Bronchial epithelial cell (primary cell): ENCODE measurements at regions not wholly inside any gene's neighbourhood (a gene's known extent, or its start where the extent isn't known, plus 50 kb on each side); places are given as distances from the start of the nearest gene placed in this dataset.

Experiments used
- DNase-seq: peaks from one replicate; pipeline ENCODE4 v3.0.0-alpha.2; 2010; ENCODE audit warnings: low read depth
- FAIRE-seq: peaks from 2 replicates; lab custom pipeline; 2011; peaks lifted over from hg19 to GRCh38; lab: Jason Lieb, UNC
- H3K27me3 ChIP-seq: 2 replicates; pipeline ENCODE4 v1.5.1; 2011; ENCODE audit warnings: low read length; ENCODE audit not compliant: control insufficient read depth, insufficient read depth
- H3K36me3 ChIP-seq: 2 replicates; pipeline ENCODE4 v1.5.1; 2011; ENCODE audit warnings: low read length; ENCODE audit not compliant: control insufficient read depth, insufficient read depth
- H3K4me3 ChIP-seq: 2 replicates; pipeline ENCODE4 v1.5.1; 2011; ENCODE audit warnings: mild to moderate bottlenecking, low read depth, low read length, control low read depth
- CTCF ChIP-seq: IDR thresholded peaks from 2 replicates; pipeline ENCODE4 v1.5.1; 2011; ENCODE audit warnings: mild to moderate bottlenecking, moderate library complexity, low read length, control low read depth, inconsistent platforms; ENCODE audit not compliant: insufficient read depth, severe bottlenecking

- no peak for FAIRE-seq
- peak; percentile 62 for TF ChIP-seq CTCF
- H3K27me3 ChIP-seq = no peaks in the 10 kb centered on the region
- no peak overlapping the region for H3K4me3 ChIP-seq
- DNase-seq = peak; percentile 77
- H3K36me3 ChIP-seq = no peaks in the 10 kb centered on the region
Measured at GRCh38 chr11:96464700-96465307, 75.0 kb downstream of the JRKL start.

- Histone ChIP-seq H3K36me3 (no peaks in the 10 kb centered on the region), H3K27me3 (no peaks in the 10 kb centered on the region), H3K4me3 (no peak overlapping the region)
- no peak for FAIRE-seq
- TF ChIP-seq CTCF = no peak
- no peak for DNase-seq
Measured at GRCh38 chr11:96465512-96465911, 75.7 kb downstream of the JRKL start.

GRCh38 chr11:96466607-96467006 lies 76.8 kb downstream of the JRKL start:
- no peak for TF ChIP-seq CTCF

GRCh38 chr11:96469776-96470175 lies 80.0 kb downstream of the JRKL start:
- Histone ChIP-seq H3K4me3 (no peak overlapping the region), H3K27me3 (no peaks in the 10 kb centered on the region), H3K36me3 (no peaks in the 10 kb centered on the region)
- no peak for DNase-seq
- no peak for TF ChIP-seq CTCF
- FAIRE-seq = no peak

More at GRCh38 chr11:96466607-96467006, 76.8 kb downstream of the JRKL start:
- no peaks in the 10 kb centered on the region for H3K27me3 ChIP-seq
- H3K36me3 ChIP-seq = no peaks in the 10 kb centered on the region
- no peak overlapping the region for H3K4me3 ChIP-seq
- FAIRE-seq = no peak
- no peak for DNase-seq

GRCh38 chr11:96470521-96470920 lies 80.7 kb downstream of the JRKL start:
- Histone ChIP-seq H3K27me3 (no peaks in the 10 kb centered on the region), H3K36me3 (no peaks in the 10 kb centered on the region), H3K4me3 (no peak overlapping the region)
- no peak for FAIRE-seq
- DNase-seq = peak; percentile 58
- no peak for TF ChIP-seq CTCF

- DNase-seq (no peak), FAIRE-seq (no peak)
- Histone ChIP-seq H3K4me3 (no peak overlapping the region), H3K27me3 (no peaks in the 10 kb centered on the region), H3K36me3 (no peaks in the 10 kb centered on the region)
- TF ChIP-seq CTCF = peak; percentile 7
Measured at GRCh38 chr11:96472085-96472484, 82.3 kb downstream of the JRKL start.
